C4-2B (cell line): ENCODE measurements at regions not wholly inside any gene's neighbourhood (a gene's known extent, or its start where the extent isn't known, plus 50 kb on each side); places are given as distances from the start of the nearest gene placed in this dataset.

ENCODE experiments used
- ZFX ChIP-seq: fragments of 450-650 bp; IDR thresholded peaks from 2 replicates; pipeline ENCODE4 v1.6.1; 2017
- TF ChIP-seq, protein P1 (sequence below): fragments of 450-650 bp; conservative IDR thresholded peaks from 2 replicates; pipeline ENCODE4 v1.5.1; 2017; ENCODE audit warnings: mild to moderate bottlenecking

GRCh38 chr7:53661645-53662217 lies 626.3 kb downstream of the POM121L12 start:
- TF ChIP-seq, protein P1, sequence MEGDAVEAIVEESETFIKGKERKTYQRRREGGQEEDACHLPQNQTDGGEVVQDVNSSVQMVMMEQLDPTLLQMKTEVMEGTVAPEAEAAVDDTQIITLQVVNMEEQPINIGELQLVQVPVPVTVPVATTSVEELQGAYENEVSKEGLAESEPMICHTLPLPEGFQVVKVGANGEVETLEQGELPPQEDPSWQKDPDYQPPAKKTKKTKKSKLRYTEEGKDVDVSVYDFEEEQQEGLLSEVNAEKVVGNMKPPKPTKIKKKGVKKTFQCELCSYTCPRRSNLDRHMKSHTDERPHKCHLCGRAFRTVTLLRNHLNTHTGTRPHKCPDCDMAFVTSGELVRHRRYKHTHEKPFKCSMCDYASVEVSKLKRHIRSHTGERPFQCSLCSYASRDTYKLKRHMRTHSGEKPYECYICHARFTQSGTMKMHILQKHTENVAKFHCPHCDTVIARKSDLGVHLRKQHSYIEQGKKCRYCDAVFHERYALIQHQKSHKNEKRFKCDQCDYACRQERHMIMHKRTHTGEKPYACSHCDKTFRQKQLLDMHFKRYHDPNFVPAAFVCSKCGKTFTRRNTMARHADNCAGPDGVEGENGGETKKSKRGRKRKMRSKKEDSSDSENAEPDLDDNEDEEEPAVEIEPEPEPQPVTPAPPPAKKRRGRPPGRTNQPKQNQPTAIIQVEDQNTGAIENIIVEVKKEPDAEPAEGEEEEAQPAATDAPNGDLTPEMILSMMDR, result no peak
- no peak for TF ChIP-seq ZFX
